ENCODE measurements at regions not wholly inside any gene's neighbourhood (a gene's known extent, or its start where the extent isn't known, plus 50 kb on each side); places are given as distances from the start of the nearest gene placed in this dataset.

DNA sequence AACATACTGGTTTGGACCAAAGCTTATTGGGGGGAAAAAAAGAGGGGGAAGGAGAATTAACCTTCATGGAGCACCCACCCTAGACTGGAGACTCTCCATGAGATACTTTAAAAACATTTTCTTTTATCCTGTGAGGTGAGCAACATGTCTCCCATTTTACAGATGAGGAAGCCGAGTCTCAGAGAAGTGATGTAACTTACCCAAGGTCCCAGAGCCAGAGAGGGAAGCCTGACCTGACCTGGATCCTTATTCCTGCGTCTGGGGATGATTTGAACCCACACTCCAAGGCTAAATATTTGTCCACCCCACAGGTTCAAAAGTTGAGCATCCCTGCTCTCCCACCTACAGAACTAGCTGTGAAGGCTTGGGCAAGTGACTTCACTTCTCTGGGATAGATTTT is 137.9 kb upstream of the JUN start:
- TF ChIP-seq, protein P1, sequence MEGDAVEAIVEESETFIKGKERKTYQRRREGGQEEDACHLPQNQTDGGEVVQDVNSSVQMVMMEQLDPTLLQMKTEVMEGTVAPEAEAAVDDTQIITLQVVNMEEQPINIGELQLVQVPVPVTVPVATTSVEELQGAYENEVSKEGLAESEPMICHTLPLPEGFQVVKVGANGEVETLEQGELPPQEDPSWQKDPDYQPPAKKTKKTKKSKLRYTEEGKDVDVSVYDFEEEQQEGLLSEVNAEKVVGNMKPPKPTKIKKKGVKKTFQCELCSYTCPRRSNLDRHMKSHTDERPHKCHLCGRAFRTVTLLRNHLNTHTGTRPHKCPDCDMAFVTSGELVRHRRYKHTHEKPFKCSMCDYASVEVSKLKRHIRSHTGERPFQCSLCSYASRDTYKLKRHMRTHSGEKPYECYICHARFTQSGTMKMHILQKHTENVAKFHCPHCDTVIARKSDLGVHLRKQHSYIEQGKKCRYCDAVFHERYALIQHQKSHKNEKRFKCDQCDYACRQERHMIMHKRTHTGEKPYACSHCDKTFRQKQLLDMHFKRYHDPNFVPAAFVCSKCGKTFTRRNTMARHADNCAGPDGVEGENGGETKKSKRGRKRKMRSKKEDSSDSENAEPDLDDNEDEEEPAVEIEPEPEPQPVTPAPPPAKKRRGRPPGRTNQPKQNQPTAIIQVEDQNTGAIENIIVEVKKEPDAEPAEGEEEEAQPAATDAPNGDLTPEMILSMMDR (optimal IDR thresholded peaks at IDR 0.05 in 1 of 3, IDR thresholded peaks at IDR 0.05 in 1 of 3, conservative IDR thresholded peaks at IDR 0.05 in 1 of 3; ENCODE audit: extremely low read depth in 1 of 3, insufficient read depth in 2 of 3, low read length in 3 of 3) = no peak
- no peak for TF ChIP-seq EZH2 (IDR thresholded peaks at IDR 0.05; ENCODE audit: low read length)
